RWPE2 (cell line): ENCODE measurements at regions not wholly inside any gene's neighbourhood (a gene's known extent, or its start where the extent isn't known, plus 50 kb on each side); places are given as distances from the start of the nearest gene placed in this dataset.

Experiments used
- ATAC-seq: fragments of 200-7000 bp; cut with Tn5 transposase; 3 replicates; pipeline ENCODE4 v1.9.1; 2021; ENCODE audit warnings: low read depth
- DNase-seq: peaks from one replicate; pipeline ENCODE4 v3.0.0-alpha.2; 2020; ENCODE audit warnings: low spot score
- H3K27ac ChIP-seq: fragments of 450-650 bp; 2 replicates; pipeline ENCODE4 v1.5.1; 2017; ENCODE audit warnings: mild to moderate bottlenecking; ENCODE audit not compliant: poor library complexity, severe bottlenecking
- H3K27me3 ChIP-seq: fragments of 250-450 bp; sonication (Bioruptor Pico); 2 replicates; pipeline ENCODE4 v1.5.1; 2021; ENCODE audit warnings: mild to moderate bottlenecking, moderate library complexity; ENCODE audit not compliant: insufficient read depth, poor library complexity, severe bottlenecking
- H3K36me3 ChIP-seq: fragments of 250-450 bp; sonication (Bioruptor Pico); 2 replicates; pipeline ENCODE4 v1.5.1; 2020; ENCODE audit warnings: low read depth, mild to moderate bottlenecking, moderate library complexity
- H3K4me1 ChIP-seq: fragments of 250-450 bp; sonication (Bioruptor Pico); 2 replicates; pipeline ENCODE4 v1.5.1; 2021; ENCODE audit warnings: mild to moderate bottlenecking, moderate library complexity; ENCODE audit not compliant: insufficient read depth, poor library complexity, severe bottlenecking
- H3K4me3 ChIP-seq: fragments of 250-450 bp; sonication (Bioruptor Pico); 2 replicates; pipeline ENCODE4 v1.5.1; 2021; ENCODE audit warnings: mild to moderate bottlenecking, moderate library complexity; ENCODE audit not compliant: severe bottlenecking
- H3K9me3 ChIP-seq: fragments of 250-450 bp; sonication (Bioruptor Pico); 2 replicates; pipeline ENCODE4 v1.5.1; 2021; ENCODE audit warnings: mild to moderate bottlenecking, moderate library complexity; ENCODE audit not compliant: severe bottlenecking
- CTCF ChIP-seq: fragments of 450-650 bp; IDR thresholded peaks from one replicate; pipeline ENCODE4 v1.5.1; 2017; ENCODE audit warnings: mild to moderate bottlenecking, moderate library complexity; ENCODE audit not compliant: poor library complexity, severe bottlenecking

GRCh38 chr18:41860987-41861386 is 94.0 kb upstream of the PIK3C3 start:
- ATAC-seq (no peak), DNase-seq (no peak)
- H3K27ac ChIP-seq: no peak overlapping the region
- H3K4me3 ChIP-seq: no peak overlapping the region
- no peaks in the 10 kb centered on the region for H3K27me3 ChIP-seq
- no peaks in the 10 kb centered on the region for H3K4me1 ChIP-seq
- no peak for TF ChIP-seq CTCF
- H3K9me3 ChIP-seq: no peaks in the 10 kb centered on the region
- H3K36me3 ChIP-seq: no peaks in the 10 kb centered on the region

- Histone ChIP-seq H3K27ac (no peak overlapping the region), H3K4me1 (no peaks in the 10 kb centered on the region), H3K36me3 (no peaks in the 10 kb centered on the region), H3K27me3 (no peaks in the 10 kb centered on the region), H3K4me3 (no peak overlapping the region), H3K9me3 (no peaks in the 10 kb centered on the region)
- no peak for DNase-seq
- TF ChIP-seq CTCF: no peak
- no peak for ATAC-seq
Observed at GRCh38 chr18:41858761-41859555, 96.1 kb upstream of the PIK3C3 start.

- no peak for TF ChIP-seq CTCF
- no peak overlapping the region for H3K4me3 ChIP-seq
- H3K27ac ChIP-seq: no peak overlapping the region
- H3K4me1 ChIP-seq: no peaks in the 10 kb centered on the region
- DNase-seq: no peak
- no peaks in the 10 kb centered on the region for H3K36me3 ChIP-seq
- no peaks in the 10 kb centered on the region for H3K27me3 ChIP-seq
- H3K9me3 ChIP-seq: no peaks in the 10 kb centered on the region
- no peak for ATAC-seq
Observed at GRCh38 chr18:41853280-41853679, 101.8 kb upstream of the PIK3C3 start.

- no peaks in the 10 kb centered on the region for H3K9me3 ChIP-seq
- DNase-seq: no peak
- no peak overlapping the region for H3K4me3 ChIP-seq
- ATAC-seq: no peak
- TF ChIP-seq CTCF: no peak
- H3K27me3 ChIP-seq: no peaks in the 10 kb centered on the region
- peaks cover 2% of the 10 kb centered on the region for H3K4me1 ChIP-seq
- no peaks in the 10 kb centered on the region for H3K36me3 ChIP-seq
- H3K27ac ChIP-seq: no peak overlapping the region
Observed at GRCh38 chr18:41850781-41851180, 104.3 kb upstream of the PIK3C3 start.

GRCh38 chr18:41849632-41850031 is 105.4 kb upstream of the PIK3C3 start:
- Histone ChIP-seq H3K27ac (no peak overlapping the region), H3K9me3 (no peaks in the 10 kb centered on the region), H3K36me3 (no peaks in the 10 kb centered on the region), H3K4me3 (no peak overlapping the region), H3K4me1 (peaks cover 8% of the 10 kb centered on the region), H3K27me3 (no peaks in the 10 kb centered on the region)
- DNase-seq (no peak), ATAC-seq (no peak)
- no peak for TF ChIP-seq CTCF
